ENCODE measurements at regions not wholly inside any gene's neighbourhood (a gene's known extent, or its start where the extent isn't known, plus 50 kb on each side); places are given as distances from the start of the nearest gene placed in this dataset.

DNA sequence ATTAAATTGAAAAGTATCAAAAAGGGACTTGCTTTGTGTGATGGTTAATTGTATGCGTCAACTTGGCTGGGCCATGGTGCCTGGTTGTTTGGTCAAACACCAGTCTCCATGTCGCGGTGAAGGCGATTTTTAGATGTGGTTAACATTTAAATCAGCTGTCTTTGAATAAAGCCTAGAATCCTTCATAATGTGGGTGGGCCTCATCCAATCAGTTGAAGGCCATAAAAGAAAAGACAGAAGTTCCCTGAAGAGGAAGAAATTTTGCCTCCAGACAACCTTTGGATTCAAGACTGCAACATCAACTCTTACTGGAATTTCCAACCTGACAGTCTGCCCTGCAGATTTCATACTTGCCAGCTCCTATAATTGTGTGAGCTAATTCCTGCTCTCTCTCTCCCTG, 160.5 kb downstream of the SH3BP4 start:
- in situ Hi-C loops (cut with MboI; ENCODE audit: low pct_ligation_motif_present in 1 of 4, low pct_unique_long_range_greater_than_20kb in 1 of 4, low sequenced_read_pairs in 3 of 4), result loop anchor here in 3 of 4 donors (10.0 to 25.0 kb wide), 3 partner anchors 558 to 1150 kb away; no protein-coding TSS in a partner anchor
- H3K27me3 ChIP-seq, result peaks cover 2% of the 10 kb centered on the region
- intact Hi-C loops (cut with DNase I; ENCODE audit: low total_unique reads), result no loop called here
- 90 to 94% methylated on average over 2 to 4 of the region's 4 CpGs for WGBS, 2 donors (ENCODE audit: low coverage in 1 of 2)
- H3K36me3 ChIP-seq, result no peaks in the 10 kb centered on the region
- H3K4me1 ChIP-seq, result peaks cover 0 to 4% (median 0%) of the 10 kb centered on the region in 4 donors
- no peak overlapping the region for H3K27ac ChIP-seq
- no peak overlapping the region for H3K4me3 ChIP-seq
- no peak for DNase-seq
- TF ChIP-seq, protein P1, sequence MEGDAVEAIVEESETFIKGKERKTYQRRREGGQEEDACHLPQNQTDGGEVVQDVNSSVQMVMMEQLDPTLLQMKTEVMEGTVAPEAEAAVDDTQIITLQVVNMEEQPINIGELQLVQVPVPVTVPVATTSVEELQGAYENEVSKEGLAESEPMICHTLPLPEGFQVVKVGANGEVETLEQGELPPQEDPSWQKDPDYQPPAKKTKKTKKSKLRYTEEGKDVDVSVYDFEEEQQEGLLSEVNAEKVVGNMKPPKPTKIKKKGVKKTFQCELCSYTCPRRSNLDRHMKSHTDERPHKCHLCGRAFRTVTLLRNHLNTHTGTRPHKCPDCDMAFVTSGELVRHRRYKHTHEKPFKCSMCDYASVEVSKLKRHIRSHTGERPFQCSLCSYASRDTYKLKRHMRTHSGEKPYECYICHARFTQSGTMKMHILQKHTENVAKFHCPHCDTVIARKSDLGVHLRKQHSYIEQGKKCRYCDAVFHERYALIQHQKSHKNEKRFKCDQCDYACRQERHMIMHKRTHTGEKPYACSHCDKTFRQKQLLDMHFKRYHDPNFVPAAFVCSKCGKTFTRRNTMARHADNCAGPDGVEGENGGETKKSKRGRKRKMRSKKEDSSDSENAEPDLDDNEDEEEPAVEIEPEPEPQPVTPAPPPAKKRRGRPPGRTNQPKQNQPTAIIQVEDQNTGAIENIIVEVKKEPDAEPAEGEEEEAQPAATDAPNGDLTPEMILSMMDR (IDR thresholded peaks at IDR 0.05), result no peak
- no peak for TF ChIP-seq EP300 (IDR thresholded peaks at IDR 0.05; ENCODE audit: low read depth)
- TF ChIP-seq POLR2AphosphoS5 (IDR thresholded peaks at IDR 0.05), result no peak
- TF ChIP-seq POLR2A (IDR thresholded peaks at IDR 0.05), result no peak
- no peaks in the 10 kb centered on the region for H3K9me3 ChIP-seq

GRCh38 chr2:235113854-235114253, 162.0 kb downstream of the SH3BP4 start:
- Histone ChIP-seq H3K4me3 (no peak overlapping the region), H3K27me3 (peaks cover 4% of the 10 kb centered on the region), H3K27ac (no peak overlapping the region), H3K9me3 (no peaks in the 10 kb centered on the region), H3K4me1 (peaks cover 0 to 4% (median 0%) of the 10 kb centered on the region in 4 donors), H3K36me3 (no peaks in the 10 kb centered on the region)
- intact Hi-C loops (cut with DNase I; ENCODE audit: low total_unique reads) (no loop called here), in situ Hi-C loops (cut with MboI; ENCODE audit: low pct_ligation_motif_present in 1 of 4, low pct_unique_long_range_greater_than_20kb in 1 of 4, low sequenced_read_pairs in 3 of 4) (loop anchor here in 3 of 4 donors (10.0 to 25.0 kb wide), 3 partner anchors 559 to 1152 kb away; no protein-coding TSS in a partner anchor)
- WGBS, 2 donors (ENCODE audit: low coverage in 1 of 2), result 53 to 68% methylated on average over 2 to 10 of the region's 10 CpGs
- no peak for DNase-seq
- TF ChIP-seq POLR2A (IDR thresholded peaks at IDR 0.05), result no peak
- TF ChIP-seq EP300 (IDR thresholded peaks at IDR 0.05; ENCODE audit: low read depth), result no peak
- TF ChIP-seq, protein P1 (IDR thresholded peaks at IDR 0.05), result no peak
- no peak for TF ChIP-seq POLR2AphosphoS5 (IDR thresholded peaks at IDR 0.05)

DNA sequence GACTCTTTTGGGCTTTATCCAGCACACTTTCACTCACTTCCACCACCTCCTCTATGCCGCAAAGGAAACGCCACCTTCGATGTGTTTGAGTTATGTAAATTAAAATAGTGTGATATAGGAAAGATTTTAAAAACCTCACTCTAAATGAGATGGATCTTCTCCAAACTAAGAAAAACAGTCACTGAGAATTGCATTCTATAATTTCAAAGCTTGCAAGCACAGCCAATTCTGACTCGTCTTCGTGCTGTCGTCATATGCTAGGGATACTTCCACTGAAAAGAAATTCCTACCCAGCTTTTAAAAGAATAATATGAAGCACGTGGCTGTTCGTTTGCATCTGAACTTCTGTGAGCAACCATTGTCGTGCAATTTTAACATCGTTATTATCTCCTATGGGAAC, 162.5 kb downstream of the SH3BP4 start:
- no peak for DNase-seq
- in situ Hi-C loops (cut with MboI; ENCODE audit: low pct_ligation_motif_present in 1 of 4, low pct_unique_long_range_greater_than_20kb in 1 of 4, low sequenced_read_pairs in 3 of 4) (loop anchor here in 3 of 4 donors (10.0 to 25.0 kb wide), 3 partner anchors 559 to 1152 kb away; no protein-coding TSS in a partner anchor), intact Hi-C loops (cut with DNase I; ENCODE audit: low total_unique reads) (no loop called here)
- TF ChIP-seq, protein P1 (IDR thresholded peaks at IDR 0.05), result no peak
- TF ChIP-seq EP300 (IDR thresholded peaks at IDR 0.05; ENCODE audit: low read depth) (no peak), POLR2AphosphoS5 (IDR thresholded peaks at IDR 0.05) (no peak), POLR2A (IDR thresholded peaks at IDR 0.05) (no peak)
- H3K4me3 ChIP-seq, result no peak overlapping the region
- H3K27ac ChIP-seq, result no peak overlapping the region
- H3K4me1 ChIP-seq, result peaks cover 0 to 4% (median 0%) of the 10 kb centered on the region in 4 donors
- no peaks in the 10 kb centered on the region for H3K36me3 ChIP-seq
- WGBS, 2 donors (ENCODE audit: low coverage in 1 of 2), result 88 to 96% methylated on average over 10 of the region's 10 CpGs
- H3K27me3 ChIP-seq, result peaks cover 4% of the 10 kb centered on the region
- H3K9me3 ChIP-seq, result no peaks in the 10 kb centered on the region

- H3K4me1 ChIP-seq, result peaks cover 0 to 4% (median 0%) of the 10 kb centered on the region in 4 donors
- in situ Hi-C loops (cut with MboI; ENCODE audit: low pct_ligation_motif_present in 1 of 4, low pct_unique_long_range_greater_than_20kb in 1 of 4, low sequenced_read_pairs in 3 of 4), result loop anchor here in 3 of 4 donors (10.0 to 25.0 kb wide), 3 partner anchors 561 to 1153 kb away; no protein-coding TSS in a partner anchor
- no peak overlapping the region for H3K27ac ChIP-seq
- WGBS, 2 donors (ENCODE audit: low coverage in 1 of 2), result 80 to 90% methylated on average over 4 of the region's 4 CpGs
- no peaks in the 10 kb centered on the region for H3K36me3 ChIP-seq
- DNase-seq, result no peak
- no peaks in the 10 kb centered on the region for H3K9me3 ChIP-seq
- intact Hi-C loops (cut with DNase I; ENCODE audit: low total_unique reads), result loop anchor here (5.0 kb wide), 1 partner anchor 568 kb away; no protein-coding TSS in a partner anchor
- TF ChIP-seq POLR2A (IDR thresholded peaks at IDR 0.05) (no peak), POLR2AphosphoS5 (IDR thresholded peaks at IDR 0.05) (no peak), EP300 (IDR thresholded peaks at IDR 0.05; ENCODE audit: low read depth) (no peak)
- TF ChIP-seq, protein P1 (IDR thresholded peaks at IDR 0.05), result no peak
- H3K4me3 ChIP-seq, result no peak overlapping the region
- peaks cover 4% of the 10 kb centered on the region for H3K27me3 ChIP-seq
Observed at GRCh38 chr2:235115521-235115920, 163.7 kb downstream of the SH3BP4 start.
